Liver (tissue), 3 donors: ENCODE measurements at regions not wholly inside any gene's neighbourhood (a gene's known extent, or its start where the extent isn't known, plus 50 kb on each side); places are given as distances from the start of the nearest gene placed in this dataset.

Experiments
- CTCF ChIP-seq: fragments of 150-350 bp; IDR thresholded peaks from 2 replicates; pipeline ENCODE4 v1.5.1; 2017; ENCODE audit warnings: improper control_type of control experiment, low read depth, low read length; ENCODE audit not compliant: missing input control
- HNF4A ChIP-seq, 2 donors: conservative IDR thresholded peaks; 2 replicates each; pipeline ENCODE4 v1.6.1; 2016; ENCODE audit warnings: antibody characterized with exemption in 2 of 2, mild to moderate bottlenecking in 2 of 2
- JUND ChIP-seq, 2 donors: IDR thresholded peaks; 2 replicates each; pipeline ENCODE4 v1.6.1; 2016; ENCODE audit warnings: antibody characterized with exemption in 2 of 2
- RAD21 ChIP-seq, 2 donors: IDR thresholded peaks; 2 replicates each; pipeline ENCODE4 v1.6.1; 2016; ENCODE audit warnings: antibody characterized with exemption in 2 of 2, mild to moderate bottlenecking in 2 of 2
- YY1 ChIP-seq: IDR thresholded peaks from 2 replicates; pipeline ENCODE4 v1.6.1; 2016; ENCODE audit warnings: antibody characterized with exemption, mild to moderate bottlenecking
- TF ChIP-seq, protein P1 (sequence below): IDR thresholded peaks from 2 replicates; pipeline ENCODE4 v1.6.1; 2016; ENCODE audit warnings: antibody characterized with exemption, mild to moderate bottlenecking
- donor health status: healthy.
- donor health status: healthy.

DNA sequence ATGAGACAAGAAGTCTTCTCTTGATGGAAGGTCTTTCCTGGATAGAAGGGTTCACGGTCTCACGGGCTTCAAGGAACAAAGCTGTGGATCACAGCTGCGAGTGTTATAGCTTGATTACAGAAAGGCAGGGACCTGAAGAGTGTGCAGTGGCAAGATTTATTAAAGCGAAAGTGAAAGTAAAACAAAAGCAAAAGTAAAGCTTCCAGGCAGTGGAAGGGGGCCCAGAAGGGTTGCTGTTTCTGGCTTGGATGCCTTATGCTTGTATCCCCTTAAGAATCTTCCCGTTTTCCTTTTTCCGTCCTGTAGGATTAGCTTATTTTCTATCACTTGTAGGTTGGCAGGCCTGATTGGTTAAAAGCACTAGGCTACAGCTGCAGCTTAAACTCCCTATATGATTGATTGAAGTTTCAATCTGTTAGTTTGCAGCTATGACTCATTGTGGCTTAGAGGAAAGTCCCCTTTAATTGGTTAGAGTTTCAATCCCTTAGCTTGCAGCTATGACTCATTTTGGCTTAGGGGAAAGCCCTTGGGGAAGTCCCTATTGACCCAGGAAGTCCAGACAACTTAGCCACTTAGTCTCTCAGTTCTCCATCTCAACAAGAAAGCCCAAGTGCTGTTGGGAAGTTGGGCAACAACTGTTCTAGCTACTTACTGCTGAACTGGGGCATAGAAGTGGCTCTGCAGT is 183.7 kb upstream of the NLGN4Y start:
- TF ChIP-seq YY1 (no peak), CTCF (no peak), RAD21 (IDR thresholded peaks at IDR 0.05) (no peak), HNF4A (conservative IDR thresholded peaks at IDR 0.05) (no peak), JUND (IDR thresholded peaks at IDR 0.05) (peak in 1 of 2 donors; percentile 65)
- TF ChIP-seq, protein P1, sequence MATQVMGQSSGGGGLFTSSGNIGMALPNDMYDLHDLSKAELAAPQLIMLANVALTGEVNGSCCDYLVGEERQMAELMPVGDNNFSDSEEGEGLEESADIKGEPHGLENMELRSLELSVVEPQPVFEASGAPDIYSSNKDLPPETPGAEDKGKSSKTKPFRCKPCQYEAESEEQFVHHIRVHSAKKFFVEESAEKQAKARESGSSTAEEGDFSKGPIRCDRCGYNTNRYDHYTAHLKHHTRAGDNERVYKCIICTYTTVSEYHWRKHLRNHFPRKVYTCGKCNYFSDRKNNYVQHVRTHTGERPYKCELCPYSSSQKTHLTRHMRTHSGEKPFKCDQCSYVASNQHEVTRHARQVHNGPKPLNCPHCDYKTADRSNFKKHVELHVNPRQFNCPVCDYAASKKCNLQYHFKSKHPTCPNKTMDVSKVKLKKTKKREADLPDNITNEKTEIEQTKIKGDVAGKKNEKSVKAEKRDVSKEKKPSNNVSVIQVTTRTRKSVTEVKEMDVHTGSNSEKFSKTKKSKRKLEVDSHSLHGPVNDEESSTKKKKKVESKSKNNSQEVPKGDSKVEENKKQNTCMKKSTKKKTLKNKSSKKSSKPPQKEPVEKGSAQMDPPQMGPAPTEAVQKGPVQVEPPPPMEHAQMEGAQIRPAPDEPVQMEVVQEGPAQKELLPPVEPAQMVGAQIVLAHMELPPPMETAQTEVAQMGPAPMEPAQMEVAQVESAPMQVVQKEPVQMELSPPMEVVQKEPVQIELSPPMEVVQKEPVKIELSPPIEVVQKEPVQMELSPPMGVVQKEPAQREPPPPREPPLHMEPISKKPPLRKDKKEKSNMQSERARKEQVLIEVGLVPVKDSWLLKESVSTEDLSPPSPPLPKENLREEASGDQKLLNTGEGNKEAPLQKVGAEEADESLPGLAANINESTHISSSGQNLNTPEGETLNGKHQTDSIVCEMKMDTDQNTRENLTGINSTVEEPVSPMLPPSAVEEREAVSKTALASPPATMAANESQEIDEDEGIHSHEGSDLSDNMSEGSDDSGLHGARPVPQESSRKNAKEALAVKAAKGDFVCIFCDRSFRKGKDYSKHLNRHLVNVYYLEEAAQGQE: no peak
